Right lobe of liver (tissue), 4 donors: ENCODE measurements at regions not wholly inside any gene's neighbourhood (a gene's known extent, or its start where the extent isn't known, plus 50 kb on each side); places are given as distances from the start of the nearest gene placed in this dataset.

Experiments
- POLR2A ChIP-seq: fragments of 450-650 bp; IDR thresholded peaks from one replicate; pipeline ENCODE4 v1.6.1; 2017; ENCODE audit warnings: antibody characterized with exemption, mild to moderate bottlenecking
- TF ChIP-seq, protein P1 (sequence below), 4 donors: fragments of 200-600 bp in 3 of 4; fragments of 450-650 bp in 1 of 4; IDR thresholded peaks; one replicate each; pipeline versions ENCODE4 v1.5.1 to v1.8.0; 2016 to 2022; ENCODE audit warnings: antibody characterized with exemption in 4 of 4, mild to moderate bottlenecking in 2 of 4
- donor health status: DM: no; HTN: no; CAD: no.
- donor health status: DM: no; HTN: no; CAD: no.
- donor health status: DM: no; HTN: yes; CAD: no.

DNA sequence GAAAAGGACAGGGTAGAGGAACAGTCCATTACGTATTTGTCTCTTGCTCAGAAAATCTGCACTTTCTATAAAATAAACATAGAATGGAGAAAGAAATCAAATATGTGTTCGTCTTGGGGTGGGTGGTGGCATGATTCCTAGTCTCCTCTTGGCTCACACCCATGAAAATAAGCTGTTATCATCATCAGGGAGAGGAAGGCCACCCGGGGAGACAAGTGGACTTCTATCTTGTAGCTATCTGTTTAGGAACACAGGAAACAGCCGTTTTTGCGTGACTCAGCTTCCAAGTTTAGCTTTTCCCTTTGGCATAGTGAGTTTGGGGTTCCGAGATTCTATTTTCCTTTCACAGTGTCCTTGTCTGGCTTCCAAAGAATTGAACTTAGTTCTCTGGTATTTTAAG lies 622.3 kb downstream of the PTPRU start:
- TF ChIP-seq, protein P1, sequence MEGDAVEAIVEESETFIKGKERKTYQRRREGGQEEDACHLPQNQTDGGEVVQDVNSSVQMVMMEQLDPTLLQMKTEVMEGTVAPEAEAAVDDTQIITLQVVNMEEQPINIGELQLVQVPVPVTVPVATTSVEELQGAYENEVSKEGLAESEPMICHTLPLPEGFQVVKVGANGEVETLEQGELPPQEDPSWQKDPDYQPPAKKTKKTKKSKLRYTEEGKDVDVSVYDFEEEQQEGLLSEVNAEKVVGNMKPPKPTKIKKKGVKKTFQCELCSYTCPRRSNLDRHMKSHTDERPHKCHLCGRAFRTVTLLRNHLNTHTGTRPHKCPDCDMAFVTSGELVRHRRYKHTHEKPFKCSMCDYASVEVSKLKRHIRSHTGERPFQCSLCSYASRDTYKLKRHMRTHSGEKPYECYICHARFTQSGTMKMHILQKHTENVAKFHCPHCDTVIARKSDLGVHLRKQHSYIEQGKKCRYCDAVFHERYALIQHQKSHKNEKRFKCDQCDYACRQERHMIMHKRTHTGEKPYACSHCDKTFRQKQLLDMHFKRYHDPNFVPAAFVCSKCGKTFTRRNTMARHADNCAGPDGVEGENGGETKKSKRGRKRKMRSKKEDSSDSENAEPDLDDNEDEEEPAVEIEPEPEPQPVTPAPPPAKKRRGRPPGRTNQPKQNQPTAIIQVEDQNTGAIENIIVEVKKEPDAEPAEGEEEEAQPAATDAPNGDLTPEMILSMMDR (IDR thresholded peaks at IDR 0.05), result no peak
- no peak for TF ChIP-seq POLR2A
